ENCODE measurements at regions not wholly inside any gene's neighbourhood (a gene's known extent, or its start where the extent isn't known, plus 50 kb on each side); places are given as distances from the start of the nearest gene placed in this dataset.
"Not testable (repeated sequence)": the region's sequence is repeated elsewhere in the genome, so short reads cannot be mapped to it uniquely, and the experiment has no call there.

- no peak for TF ChIP-seq CTCF (IDR thresholded peaks at IDR 0.05; ENCODE audit: extremely low read depth, low read depth, low read length)
- Histone ChIP-seq H3K9me3 (ENCODE audit: low read depth, low read length) (no peaks in the 10 kb centered on the region), H2AFZ (ENCODE audit: low read length) (no peak overlapping the region), H4K20me1 (ENCODE audit: insufficient read depth, low read length) (no peaks in the 10 kb centered on the region), H3K27ac (ENCODE audit: low read depth, low read length) (no peak overlapping the region), H3K4me3 (ENCODE audit: insufficient read depth, low read length) (no peak overlapping the region), H3K4me2 (ENCODE audit: insufficient read depth, low read length) (no peak overlapping the region), H3K27me3 (ENCODE audit: insufficient read depth, low read length) (no peaks in the 10 kb centered on the region), H3K36me3 (ENCODE audit: insufficient read depth, low read length) (no peaks in the 10 kb centered on the region), H3K4me1 (ENCODE audit: insufficient read depth, low read length) (no peaks in the 10 kb centered on the region), H3K79me2 (ENCODE audit: insufficient read depth, low read length) (no peaks in the 10 kb centered on the region)
- DNase-seq (ENCODE audit: insufficient read length, low spot score, missing footprints): no peak
Measured at GRCh38 chr11:112663947-112664634, 297.1 kb upstream of the NCAM1 start.

GRCh38 chr11:112665291-112665690, 295.9 kb upstream of the NCAM1 start:
- Histone ChIP-seq H3K27ac (ENCODE audit: low read depth, low read length) (no peak overlapping the region), H4K20me1 (ENCODE audit: insufficient read depth, low read length) (no peaks in the 10 kb centered on the region), H3K27me3 (ENCODE audit: insufficient read depth, low read length) (no peaks in the 10 kb centered on the region), H3K4me2 (ENCODE audit: insufficient read depth, low read length) (no peak overlapping the region), H3K36me3 (ENCODE audit: insufficient read depth, low read length) (no peaks in the 10 kb centered on the region), H3K4me3 (ENCODE audit: insufficient read depth, low read length) (no peak overlapping the region), H3K4me1 (ENCODE audit: insufficient read depth, low read length) (no peaks in the 10 kb centered on the region), H3K79me2 (ENCODE audit: insufficient read depth, low read length) (no peaks in the 10 kb centered on the region), H2AFZ (ENCODE audit: low read length) (no peak overlapping the region), H3K9me3 (ENCODE audit: low read depth, low read length) (no peaks in the 10 kb centered on the region)
- no peak for DNase-seq (ENCODE audit: insufficient read length, low spot score, missing footprints)
- no peak for TF ChIP-seq CTCF (IDR thresholded peaks at IDR 0.05; ENCODE audit: extremely low read depth, low read depth, low read length)

- H3K4me1 ChIP-seq (ENCODE audit: insufficient read depth, low read length): no peaks in the 10 kb centered on the region
- DNase-seq (ENCODE audit: insufficient read length, low spot score, missing footprints): no peak
- no peak overlapping the region for H2AFZ ChIP-seq (ENCODE audit: low read length)
- no peaks in the 10 kb centered on the region for H3K36me3 ChIP-seq (ENCODE audit: insufficient read depth, low read length)
- no peak for TF ChIP-seq CTCF (IDR thresholded peaks at IDR 0.05; ENCODE audit: extremely low read depth, low read depth, low read length)
- no peak overlapping the region for H3K27ac ChIP-seq (ENCODE audit: low read depth, low read length)
- no peak overlapping the region for H3K4me3 ChIP-seq (ENCODE audit: insufficient read depth, low read length)
- H4K20me1 ChIP-seq (ENCODE audit: insufficient read depth, low read length): no peaks in the 10 kb centered on the region
- H3K9me3 ChIP-seq (ENCODE audit: low read depth, low read length): no peaks in the 10 kb centered on the region
- H3K27me3 ChIP-seq (ENCODE audit: insufficient read depth, low read length): no peaks in the 10 kb centered on the region
- no peak overlapping the region for H3K4me2 ChIP-seq (ENCODE audit: insufficient read depth, low read length)
- H3K79me2 ChIP-seq (ENCODE audit: insufficient read depth, low read length): no peaks in the 10 kb centered on the region
Measured at GRCh38 chr11:112666253-112666652, 295.0 kb upstream of the NCAM1 start.

- TF ChIP-seq CTCF (IDR thresholded peaks at IDR 0.05; ENCODE audit: extremely low read depth, low read depth, low read length): no peak
Measured at GRCh38 chr11:112670806-112671570, 290.2 kb upstream of the NCAM1 start.

GRCh38 chr11:112673401-112673800, 287.8 kb upstream of the NCAM1 start:
- DNase-seq (ENCODE audit: insufficient read length, low spot score, missing footprints); H3K4me3 ChIP-seq (ENCODE audit: insufficient read depth, low read length): not testable (repeated sequence)

More at GRCh38 chr11:112670806-112671570, 290.2 kb upstream of the NCAM1 start:
- no peak for DNase-seq (ENCODE audit: insufficient read length, low spot score, missing footprints)
- H2AFZ ChIP-seq (ENCODE audit: low read length): no peak overlapping the region
- H3K4me2 ChIP-seq (ENCODE audit: insufficient read depth, low read length): no peak overlapping the region
- no peaks in the 10 kb centered on the region for H3K36me3 ChIP-seq (ENCODE audit: insufficient read depth, low read length)
- H3K27ac ChIP-seq (ENCODE audit: low read depth, low read length): no peak overlapping the region
- H3K4me1 ChIP-seq (ENCODE audit: insufficient read depth, low read length): no peaks in the 10 kb centered on the region
- H3K4me3 ChIP-seq (ENCODE audit: insufficient read depth, low read length): no peak overlapping the region
- H3K79me2 ChIP-seq (ENCODE audit: insufficient read depth, low read length): no peaks in the 10 kb centered on the region
- no peaks in the 10 kb centered on the region for H4K20me1 ChIP-seq (ENCODE audit: insufficient read depth, low read length)
- no peaks in the 10 kb centered on the region for H3K27me3 ChIP-seq (ENCODE audit: insufficient read depth, low read length)
- no peaks in the 10 kb centered on the region for H3K9me3 ChIP-seq (ENCODE audit: low read depth, low read length)

More at GRCh38 chr11:112673401-112673800, 287.8 kb upstream of the NCAM1 start:
- not testable (repeated sequence) for H4K20me1 ChIP-seq (ENCODE audit: insufficient read depth, low read length); H3K4me2 ChIP-seq (ENCODE audit: insufficient read depth, low read length); H3K4me1 ChIP-seq (ENCODE audit: insufficient read depth, low read length); H3K36me3 ChIP-seq (ENCODE audit: insufficient read depth, low read length); H3K27me3 ChIP-seq (ENCODE audit: insufficient read depth, low read length); H2AFZ ChIP-seq (ENCODE audit: low read length); H3K27ac ChIP-seq (ENCODE audit: low read depth, low read length); H3K79me2 ChIP-seq (ENCODE audit: insufficient read depth, low read length); H3K9me3 ChIP-seq (ENCODE audit: low read depth, low read length)

Data from osteoblast (primary cell).